ENCODE measurements at regions not wholly inside any gene's neighbourhood (a gene's known extent, or its start where the extent isn't known, plus 50 kb on each side); places are given as distances from the start of the nearest gene placed in this dataset.

DNA sequence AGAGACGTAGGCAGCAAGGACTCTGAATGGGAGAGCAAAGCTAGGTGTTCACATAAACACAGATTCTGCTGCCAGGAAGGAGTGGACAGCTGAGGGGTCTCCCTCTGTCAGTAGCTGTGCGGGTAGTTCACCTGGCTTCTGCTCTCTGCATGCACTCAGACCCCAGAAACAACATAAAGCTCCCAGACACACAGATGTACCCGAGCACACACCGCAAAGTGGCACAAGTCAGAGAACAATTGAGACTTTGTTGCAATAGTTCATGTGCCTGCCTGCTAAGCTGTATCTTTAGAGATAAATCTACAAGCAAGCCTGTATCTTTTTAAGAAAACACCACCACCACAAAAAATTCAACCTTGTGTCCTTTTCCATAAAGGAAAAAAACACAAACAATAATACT lies 420.0 kb upstream of the ST6GAL2 start:
- TF ChIP-seq EZH2 (IDR thresholded peaks at IDR 0.05) (no peak), POLR2AphosphoS5 (IDR thresholded peaks at IDR 0.05; ENCODE audit: borderline replicate concordance, low read depth, low read length) (no peak), FOXP2 (optimal IDR thresholded peaks at IDR 0.05; ENCODE audit: control extremely low read depth, extremely low read length, insufficient read depth) (no peak)
